HG03457 (cell line): ENCODE measurements at regions not wholly inside any gene's neighbourhood (a gene's known extent, or its start where the extent isn't known, plus 50 kb on each side); places are given as distances from the start of the nearest gene placed in this dataset.

Source experiments
- ATAC-seq: cut with Tn5 transposase; IDR thresholded peaks from one replicate; pipeline ENCODE4 v1.9.1; 2021; ENCODE audit warnings: moderate number of reproducible peaks; ENCODE audit not compliant: unreplicated experiment

DNA sequence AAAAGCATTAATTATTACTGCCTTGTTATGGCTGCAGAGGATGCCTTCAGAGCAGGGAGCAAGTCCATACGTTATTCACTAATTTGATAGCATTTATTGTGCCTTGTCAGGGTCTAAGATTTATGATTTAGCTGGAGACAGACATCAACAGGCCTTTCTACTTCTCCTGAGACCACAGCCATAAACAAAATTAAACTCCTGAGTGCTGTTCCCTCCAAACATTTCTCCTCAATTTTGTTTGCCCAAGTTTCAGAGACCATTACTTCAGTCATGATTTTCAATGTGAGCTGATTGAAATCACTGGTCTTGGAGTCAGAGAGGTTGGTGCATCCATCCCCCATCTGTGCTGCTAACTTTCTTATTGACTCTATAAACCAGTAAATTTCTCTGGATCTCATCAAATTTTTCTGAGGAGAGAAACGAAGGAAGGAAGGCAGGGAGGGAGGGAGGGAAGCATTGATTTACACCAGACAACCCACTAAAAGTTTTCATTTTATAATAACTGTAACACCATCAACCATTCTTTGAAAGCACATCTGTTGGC lies 423.6 kb upstream of the CDH11 start:
- ATAC-seq: no peak

DNA sequence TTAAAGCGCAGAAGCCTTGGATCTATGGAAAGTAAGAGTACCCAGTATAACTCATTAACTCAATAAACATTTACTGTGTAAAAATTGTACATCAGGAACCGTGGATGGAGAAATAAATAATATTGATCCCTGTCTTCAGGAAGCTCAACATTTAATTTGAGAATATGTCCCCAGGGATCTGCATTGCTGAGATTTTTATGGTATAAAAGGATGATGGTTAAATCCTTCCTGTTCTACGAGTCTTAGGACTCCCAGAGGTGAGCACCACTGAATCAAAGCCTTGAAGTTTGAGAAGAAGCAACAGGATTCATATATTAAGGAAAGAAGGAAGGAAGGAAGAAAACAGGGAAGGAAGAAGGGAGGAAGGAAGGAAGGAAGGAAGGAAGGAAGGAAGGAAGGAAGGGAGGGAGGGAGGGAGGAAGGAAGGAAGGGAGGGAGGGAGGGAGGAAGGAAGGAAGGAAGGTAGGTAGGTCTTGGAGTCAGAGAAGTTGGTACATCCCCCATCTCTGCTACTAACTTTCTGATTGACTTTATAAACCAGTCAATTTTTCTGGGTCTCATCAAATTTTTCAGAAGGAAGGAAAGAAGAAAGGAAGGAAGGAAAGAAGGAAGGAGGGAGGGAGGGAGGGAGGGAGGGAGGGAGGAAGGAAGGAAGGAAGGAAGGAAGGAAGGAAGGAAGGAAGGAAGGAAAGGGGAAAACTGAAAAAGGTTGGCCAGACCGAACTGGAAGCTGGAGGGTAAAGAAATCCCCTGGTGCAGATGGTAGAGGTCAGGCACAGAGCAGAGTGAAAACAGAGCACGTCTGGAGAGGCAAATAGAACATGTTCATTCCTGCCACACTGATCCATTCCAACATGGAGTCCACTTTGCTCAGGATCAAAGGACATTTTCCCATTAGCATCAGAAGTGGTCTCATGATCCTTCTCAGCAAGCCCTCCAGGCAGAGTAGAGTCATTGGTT lies 422.2 kb upstream of the CDH11 start:
- no peak for ATAC-seq

DNA sequence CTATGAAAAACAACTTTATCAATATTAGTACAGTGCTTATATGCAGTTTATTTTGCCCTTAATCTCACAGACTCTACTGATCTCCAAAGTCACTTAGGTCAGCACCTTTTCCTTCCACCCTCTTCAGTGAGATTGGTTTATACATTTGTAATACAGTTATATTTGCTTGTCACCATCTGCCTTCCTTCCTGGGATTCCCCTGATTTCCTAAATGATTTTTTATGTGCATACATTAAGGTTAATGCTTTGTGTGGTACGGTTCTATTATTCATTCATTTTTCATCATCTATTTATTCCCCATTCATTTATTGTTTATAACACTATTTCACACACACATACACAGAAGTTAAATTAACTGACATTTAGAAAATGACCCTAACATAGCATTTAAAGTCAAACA lies 419.8 kb upstream of the CDH11 start:
- ATAC-seq: no peak

DNA sequence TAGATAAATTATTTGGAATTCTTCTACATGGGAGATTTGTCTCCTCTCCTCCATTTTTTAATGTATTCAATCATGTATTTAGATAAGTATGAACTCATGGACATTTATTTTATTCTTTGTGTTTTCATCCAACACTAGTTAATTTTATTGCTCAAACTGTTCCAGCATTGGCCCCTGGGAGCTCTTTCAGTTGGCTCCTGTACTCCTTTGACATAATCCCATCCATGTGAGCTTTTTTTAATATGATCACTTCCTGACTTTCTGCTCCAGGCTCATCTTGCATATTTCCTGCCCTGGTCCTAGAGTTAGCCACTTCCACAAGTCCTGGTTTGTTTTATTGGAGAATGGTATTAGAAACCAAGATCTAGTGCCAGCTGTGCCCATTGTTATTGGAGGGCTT lies 419.0 kb upstream of the CDH11 start:
- ATAC-seq: no peak

DNA sequence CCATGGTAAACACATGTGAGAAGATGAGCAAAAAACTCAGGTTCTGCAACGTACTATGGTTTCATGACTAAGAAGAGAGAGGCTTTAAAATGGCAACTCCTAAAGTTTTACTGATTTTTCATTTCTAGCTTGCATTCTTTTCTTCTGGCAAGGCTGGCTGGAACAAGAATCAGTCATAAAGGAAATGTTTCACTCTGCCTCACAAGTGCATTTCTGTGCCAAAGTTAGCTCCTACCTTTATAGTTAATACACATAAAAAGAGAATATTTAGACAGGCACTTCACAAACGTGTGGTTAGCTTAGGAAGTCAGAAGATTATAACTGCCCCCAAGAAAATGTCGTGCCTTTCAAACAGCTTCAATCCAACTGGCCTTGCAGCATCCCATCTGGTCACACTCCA lies 417.1 kb upstream of the CDH11 start:
- no peak for ATAC-seq

DNA sequence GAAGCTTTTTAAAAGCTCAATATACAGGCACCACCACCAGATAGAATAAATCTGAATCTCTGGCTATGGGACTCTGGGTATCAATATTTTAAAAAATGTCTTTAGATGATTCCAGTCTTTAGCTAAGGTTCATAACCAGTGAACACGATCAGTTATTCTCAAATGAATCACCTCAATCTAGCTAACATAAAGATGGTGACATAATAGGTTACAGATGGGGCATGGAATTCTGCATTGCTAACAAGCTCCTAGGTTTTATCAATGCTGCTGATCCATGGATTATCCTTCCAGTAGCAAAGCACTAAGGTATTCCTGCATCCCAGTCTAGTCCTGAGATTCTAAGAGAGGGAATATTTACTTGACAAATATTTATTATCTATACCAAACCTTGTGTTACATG lies 415.5 kb upstream of the CDH11 start:
- ATAC-seq: no peak

DNA sequence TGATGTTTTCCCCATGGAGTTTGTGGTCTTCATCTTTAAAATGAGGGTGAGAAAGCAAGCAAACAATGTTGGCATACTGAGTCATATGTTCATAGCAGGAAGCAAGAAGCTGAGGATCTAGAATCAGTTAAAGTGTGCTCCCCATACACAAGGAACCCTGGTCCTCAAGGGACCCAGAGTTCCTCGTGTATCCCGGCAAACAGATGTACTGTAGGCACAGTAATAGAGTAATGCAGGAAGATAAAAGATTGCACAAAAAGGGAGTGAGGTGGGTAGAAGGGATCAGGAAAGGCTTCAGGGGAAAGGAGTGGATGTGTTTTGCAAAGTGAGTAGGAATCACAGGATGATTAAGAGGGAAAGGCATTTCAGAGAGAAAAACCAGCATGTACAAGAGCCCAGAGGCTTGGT lies 412.3 kb upstream of the CDH11 start:
- ATAC-seq: no peak

DNA sequence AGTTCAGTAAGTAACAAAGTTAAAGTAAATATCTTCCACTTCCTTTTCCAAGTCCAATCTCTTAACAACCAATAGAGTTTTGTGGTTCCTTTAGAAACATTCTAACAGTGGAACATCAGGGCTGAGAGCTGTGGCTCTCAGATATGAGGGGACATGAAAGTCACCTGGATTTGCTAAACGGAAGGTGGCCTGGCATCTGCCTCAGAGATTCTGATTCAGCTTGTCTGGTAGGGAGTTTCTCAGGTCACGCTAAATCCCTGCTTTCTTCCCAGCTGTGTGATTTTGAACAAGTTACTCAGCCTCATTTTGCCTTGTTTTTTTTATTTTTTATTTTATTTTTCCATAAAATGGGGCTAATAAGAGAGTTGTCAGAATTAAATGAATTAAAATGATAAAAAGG lies 411.0 kb upstream of the CDH11 start:
- no peak for ATAC-seq

DNA sequence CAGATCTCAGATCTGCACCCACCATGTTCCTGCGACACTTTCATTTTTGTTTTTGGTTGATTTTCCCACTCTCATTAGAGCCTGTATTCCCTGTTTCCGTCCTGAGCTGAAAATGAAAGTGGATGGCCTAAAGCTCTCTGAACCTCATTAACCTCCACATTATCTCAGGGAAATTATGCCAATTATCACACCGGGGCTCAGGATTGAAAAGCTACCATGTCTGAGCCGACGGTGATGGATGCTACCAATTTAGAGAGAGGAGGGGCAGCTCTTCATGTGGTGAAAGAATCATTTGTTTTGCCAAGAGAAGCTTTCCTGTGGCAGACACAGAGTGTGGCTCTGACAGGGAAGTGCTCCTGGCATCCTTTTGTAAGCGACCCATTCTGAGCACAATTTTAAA lies 410.4 kb upstream of the CDH11 start:
- ATAC-seq: no peak

DNA sequence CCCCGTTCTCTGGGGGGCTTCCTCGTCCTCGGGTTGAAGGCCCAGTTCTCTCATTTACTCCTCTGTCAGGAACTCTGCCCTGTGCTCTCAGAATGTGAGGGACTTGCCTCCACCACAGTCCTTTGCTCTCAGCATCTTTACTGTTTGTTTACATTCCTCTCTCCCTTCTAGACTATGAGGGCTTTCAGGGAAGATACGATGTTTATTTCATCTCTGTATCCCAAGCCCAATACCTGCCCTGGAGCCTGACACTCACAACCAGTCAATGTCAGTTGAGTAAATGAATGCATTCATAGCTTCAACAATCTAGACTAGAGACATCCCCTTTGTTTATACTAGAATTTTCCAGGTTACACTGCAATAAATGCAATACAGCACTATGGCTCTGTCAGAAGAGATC lies 409.6 kb upstream of the CDH11 start:
- ATAC-seq: no peak

DNA sequence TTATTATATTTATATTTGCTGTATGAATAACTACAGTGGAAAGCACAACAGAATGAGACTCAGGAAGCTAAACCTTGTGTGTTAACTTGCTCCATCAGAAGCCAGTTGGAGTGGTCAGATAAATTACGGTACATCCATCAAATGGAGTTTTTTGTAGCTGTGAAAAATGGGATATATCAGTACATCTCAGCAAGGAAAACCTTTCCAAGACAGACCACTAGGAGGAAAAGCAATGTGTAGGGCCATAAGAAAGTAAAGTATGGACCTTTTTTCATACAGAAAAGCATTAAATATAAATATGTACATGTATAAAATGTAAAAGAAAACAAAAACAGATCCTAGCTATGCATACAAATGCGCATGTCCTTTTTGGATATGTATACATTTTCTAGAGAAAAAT lies 403.8 kb upstream of the CDH11 start:
- ATAC-seq: no peak

DNA sequence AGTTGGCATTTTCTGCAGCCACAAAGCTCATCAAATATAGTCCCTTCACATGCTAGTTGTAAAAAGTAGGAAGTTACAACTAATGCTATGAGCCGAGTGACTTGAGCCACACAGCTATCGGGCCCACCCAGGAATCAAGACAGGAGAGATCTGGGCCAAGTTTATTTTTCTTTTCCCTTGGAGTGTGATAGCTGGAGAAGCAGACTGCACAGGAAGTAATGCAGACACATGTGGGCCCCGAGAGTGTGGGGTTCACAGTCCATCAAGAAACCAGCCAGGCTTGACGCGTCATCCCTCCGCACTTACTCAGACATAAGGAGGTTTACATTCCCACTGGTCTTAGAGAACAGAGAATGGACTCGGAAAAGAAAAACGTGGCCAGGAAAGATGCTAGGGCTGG lies 403.1 kb upstream of the CDH11 start:
- ATAC-seq: no peak

DNA sequence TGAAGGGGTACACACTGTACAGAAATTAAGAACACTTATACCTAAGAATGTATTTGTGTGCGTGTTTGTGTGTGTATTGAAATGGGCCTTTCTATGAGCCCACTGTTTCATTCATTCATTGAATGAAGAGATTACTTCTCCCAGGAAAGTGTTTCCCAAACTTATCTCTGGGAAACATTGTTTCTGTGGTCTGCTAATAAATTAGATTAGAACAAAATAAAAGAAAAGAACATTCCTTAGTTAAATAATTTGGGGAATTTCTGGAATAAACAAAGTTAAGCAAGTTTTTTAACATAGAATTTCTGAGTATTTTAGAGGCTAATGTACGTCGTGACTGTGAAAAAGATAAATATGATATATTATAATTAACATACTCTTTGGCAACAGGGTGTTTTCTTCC lies 402.4 kb upstream of the CDH11 start:
- ATAC-seq: no peak

DNA sequence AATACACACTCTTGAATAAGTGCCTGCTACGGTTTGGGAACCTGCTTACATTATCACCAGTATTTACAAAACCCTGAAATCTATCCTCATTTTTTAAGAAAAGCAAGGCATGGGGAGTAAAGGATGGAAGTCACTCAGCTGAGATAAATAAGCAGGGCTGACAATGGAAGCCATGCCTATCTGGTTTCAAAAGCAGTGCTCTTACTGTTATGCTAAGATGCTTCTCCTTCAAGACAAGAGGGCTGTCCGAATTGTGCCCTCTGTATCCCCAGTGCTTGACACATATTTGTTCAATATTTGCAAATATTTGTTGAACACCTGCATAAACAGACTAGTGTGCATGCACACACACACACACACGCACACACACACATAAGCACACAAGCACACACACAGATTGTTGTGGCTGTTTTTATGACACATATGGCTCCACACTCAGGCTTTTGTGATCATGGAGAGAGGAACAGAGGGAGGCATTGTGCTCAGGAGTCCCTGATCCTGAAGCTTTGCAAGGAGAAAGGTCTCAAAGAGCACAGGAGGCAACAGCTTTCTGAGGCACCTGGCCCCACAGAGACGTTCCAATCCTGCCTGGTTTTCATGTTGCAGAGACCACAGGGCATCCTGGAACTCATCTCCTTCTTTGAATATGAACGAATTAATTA lies 401.6 kb upstream of the CDH11 start:
- ATAC-seq: no peak

DNA sequence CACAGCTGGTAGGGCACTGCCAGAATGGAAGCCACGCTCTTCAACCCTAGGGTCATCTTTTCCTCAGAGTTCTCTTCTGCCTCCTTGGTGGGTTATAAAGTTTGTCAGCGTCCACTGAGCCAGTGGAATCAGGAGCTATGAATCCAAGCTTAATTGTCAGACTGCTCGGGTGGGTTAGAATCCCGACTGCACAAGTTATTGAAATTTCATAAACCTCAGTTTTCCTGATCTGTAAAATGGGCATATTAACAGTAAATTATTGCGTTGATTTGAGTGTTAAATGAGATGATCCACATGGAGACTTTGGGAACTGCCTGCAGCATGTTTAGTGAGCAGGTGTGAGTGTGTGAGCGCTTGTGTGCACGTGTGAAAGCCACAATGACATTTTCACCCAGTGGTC lies 400.5 kb upstream of the CDH11 start:
- no peak for ATAC-seq

DNA sequence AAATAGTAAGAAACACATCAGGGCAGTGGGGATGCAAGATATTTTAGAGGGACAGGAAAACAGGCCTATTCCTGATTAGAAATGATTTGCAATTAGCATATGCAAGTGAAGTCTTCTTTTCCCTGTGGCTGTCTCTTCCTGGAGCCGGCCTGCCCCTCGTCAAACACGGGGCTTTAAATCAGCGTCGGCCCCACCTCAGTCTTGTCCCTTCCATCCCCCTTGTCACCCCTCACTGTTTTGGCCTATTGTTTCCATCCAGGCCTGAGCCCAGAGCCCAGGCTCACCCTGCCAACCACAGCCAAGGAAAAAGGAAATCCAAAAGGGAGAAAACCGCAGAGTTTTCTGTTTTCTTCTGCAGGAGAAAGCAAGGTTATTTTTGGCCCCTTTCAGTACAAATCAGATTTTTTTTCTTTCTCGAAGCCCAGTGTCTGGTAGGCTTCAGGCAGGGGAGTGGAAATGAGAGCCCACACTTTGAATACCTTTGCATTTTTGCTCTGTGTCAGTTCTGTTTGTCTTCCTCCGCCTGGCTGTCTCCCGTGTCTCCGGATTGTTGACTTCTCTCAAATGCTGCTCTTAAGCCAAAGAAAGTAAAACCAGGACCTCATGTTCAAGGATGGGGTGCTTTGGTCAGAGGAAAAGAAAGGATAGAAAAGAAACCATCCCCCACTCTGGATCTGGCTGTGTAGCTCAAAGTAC lies 399.9 kb upstream of the CDH11 start:
- no peak for ATAC-seq

DNA sequence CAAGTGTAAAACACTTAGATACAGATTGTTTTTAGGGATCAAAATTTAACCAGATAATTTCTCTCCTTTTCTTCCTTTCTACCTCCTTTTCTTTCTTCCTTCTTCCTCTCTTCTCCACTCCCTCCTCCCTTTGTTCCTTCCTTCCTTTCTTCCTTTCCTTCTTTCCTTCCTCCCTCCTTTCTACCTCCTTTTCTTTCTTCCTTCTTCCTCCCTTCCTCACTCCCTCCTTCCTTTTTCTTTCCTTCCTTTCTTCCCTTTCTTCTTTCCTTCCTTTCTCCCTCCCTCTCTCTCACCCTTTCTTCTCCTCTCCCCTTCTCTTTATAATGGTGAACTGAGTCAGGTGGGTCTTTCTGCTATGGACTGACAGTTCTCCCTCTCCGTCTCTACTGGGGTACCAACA lies 397.5 kb upstream of the CDH11 start:
- ATAC-seq: no peak

DNA sequence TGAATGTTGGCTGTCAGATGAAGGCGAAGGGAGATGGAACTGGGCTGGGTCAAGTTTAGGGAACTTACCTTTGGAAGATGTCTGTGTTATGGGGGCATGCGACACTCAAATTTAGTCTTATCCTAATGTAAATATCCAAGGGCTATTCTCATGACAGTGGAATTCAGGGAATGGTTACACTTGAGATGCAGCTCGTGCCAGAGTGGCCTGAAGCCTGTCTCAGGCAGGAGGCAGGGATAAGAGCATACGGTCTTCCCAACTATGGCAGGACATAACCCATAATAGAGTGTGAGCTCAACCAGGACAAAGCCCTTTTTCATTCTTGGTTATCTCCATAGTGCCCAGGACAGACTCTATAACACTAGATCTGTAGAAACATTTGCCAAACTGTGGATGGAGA lies 393.3 kb upstream of the CDH11 start:
- ATAC-seq: no peak

DNA sequence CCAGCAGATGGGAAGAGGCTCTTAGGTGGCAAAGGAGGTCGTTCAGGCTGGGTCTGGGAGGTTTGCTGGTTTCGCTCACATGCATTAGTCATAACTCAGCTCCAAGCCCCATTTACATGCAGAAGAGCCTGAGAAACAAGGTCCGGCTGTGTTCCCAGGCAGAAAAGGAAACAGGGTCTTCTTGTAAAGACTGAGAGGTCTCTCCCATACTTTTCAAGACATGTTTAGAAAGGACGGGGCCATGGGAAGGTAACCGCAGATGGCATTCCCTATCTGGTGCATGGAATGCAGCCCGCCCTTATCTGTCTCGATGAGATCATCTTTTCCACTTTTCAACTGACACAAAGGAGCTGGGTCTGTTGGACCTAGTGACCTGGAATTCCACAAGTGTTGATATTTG lies 389.0 kb upstream of the CDH11 start:
- ATAC-seq: no peak

DNA sequence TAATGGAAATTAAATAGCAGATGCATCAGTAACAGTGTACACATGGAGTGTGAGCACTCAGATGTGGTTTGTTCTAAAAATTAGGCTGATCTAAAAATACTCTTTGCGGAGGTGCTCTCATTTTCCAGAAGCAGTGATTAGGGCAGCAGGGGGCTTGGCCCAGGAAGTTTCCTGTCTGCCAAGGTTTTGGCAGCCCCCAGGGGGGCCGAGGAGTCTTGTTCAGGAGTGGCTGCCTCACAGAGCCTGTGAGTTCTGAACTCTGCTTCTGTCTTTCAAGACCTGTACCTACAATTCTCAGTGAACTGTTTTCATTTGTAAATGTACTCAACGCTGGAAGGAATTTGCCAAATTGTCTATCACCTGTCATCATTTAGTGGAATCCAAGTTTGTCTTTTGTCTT lies 388.4 kb upstream of the CDH11 start:
- no peak for ATAC-seq

DNA sequence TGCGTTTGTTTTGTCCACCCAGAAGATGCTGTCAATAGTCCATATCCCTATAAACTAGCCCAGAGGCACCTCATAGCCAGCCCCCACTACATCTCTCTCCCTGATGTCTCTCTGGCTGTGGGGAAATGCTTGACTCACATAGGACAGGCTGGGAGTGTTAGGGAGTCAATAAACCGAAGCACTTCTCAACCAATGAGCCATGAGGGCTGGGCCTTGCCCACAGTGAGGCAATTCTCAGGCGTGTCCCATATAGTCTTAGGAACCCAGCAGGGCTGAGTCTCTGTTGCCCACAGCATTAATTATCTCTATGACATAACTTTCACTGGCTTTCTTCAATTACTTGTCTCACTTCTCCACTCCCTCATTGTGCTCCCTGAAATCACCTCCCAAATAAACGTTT lies 387.3 kb upstream of the CDH11 start:
- ATAC-seq: no peak

DNA sequence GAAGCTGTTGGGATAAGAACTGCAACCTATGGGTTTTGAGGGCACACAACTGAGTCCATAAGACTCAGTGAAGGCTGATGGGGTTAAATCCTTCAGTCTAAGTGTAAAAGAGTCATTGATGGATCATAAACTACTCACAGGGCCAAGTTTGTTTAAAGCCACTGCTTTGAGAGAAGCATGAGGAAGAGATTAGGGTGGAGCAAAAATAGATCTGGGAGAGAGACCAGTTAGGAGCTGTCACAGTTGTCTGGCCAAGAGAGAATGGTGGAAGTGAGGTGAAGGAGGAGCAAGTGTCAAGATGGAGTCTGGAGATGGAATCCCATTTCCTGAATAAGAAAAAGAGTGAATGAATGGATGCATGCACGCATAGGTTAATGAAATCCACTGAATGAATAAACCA lies 379.1 kb upstream of the CDH11 start:
- no peak for ATAC-seq
